Kasumi-1 (cell line): ENCODE measurements at regions not wholly inside any gene's neighbourhood (a gene's known extent, or its start where the extent isn't known, plus 50 kb on each side); places are given as distances from the start of the nearest gene placed in this dataset.
A peak's percentile ranks its signal among the peaks of the same experiment; 100 is the strongest.

ENCODE experiments used
- DNase-seq, 2 experiments: peaks; one replicate each; lab custom pipeline; 2025; lab: John Stamatoyannopoulos, UW

DNA sequence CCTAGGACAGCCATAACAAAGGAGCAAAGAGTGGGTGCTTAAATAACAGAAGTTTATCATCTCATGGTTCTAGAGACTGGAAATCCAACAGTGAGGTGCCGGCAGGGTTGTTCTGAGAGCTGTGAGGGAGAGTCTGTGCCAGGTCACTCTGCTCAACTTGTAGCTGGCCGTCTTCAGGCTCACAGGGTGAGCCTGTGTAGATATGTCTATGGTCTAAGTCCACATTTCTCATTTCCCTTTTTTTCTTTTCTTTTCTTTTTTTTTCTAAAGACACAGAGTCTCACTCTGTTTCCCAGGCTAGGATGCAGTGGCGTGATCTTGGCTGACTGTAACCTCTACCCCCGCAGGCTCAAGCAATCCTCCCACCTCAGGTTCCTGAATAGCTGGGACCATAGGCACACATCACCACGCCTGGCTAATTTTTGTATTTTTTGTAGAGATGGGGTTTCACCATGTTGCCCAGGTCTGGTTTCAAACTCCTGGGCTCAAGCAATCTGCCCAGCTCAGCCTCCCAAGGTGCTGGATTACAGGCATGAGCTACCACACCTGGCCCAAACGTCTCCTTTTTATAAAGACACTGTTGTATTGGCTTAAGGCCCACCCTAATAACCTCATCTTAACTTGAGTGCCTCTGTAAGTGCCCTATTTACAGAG lies 142.2 kb downstream of the SP3 start:
- no peak for DNase-seq

DNA sequence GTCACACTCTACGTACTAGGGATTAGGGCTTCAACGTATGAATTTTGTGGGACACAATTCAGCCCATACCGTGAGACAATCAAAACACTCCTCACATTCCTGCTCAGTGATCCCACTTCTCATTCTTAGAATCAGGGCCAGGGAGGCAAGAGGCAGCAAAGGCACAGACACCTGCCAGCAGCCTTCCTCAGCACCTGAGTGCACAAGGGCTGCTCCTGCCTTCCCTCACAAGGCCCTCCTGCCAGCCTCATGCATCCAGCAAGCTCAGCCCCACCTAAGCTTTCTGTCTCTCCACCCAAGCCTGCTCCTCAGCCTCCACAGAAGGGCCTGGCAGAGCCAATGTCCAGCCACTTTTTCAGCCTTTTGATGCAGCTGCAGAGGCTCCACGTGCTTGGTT lies 141.6 kb downstream of the SP3 start:
- DNase-seq = no peak

DNA sequence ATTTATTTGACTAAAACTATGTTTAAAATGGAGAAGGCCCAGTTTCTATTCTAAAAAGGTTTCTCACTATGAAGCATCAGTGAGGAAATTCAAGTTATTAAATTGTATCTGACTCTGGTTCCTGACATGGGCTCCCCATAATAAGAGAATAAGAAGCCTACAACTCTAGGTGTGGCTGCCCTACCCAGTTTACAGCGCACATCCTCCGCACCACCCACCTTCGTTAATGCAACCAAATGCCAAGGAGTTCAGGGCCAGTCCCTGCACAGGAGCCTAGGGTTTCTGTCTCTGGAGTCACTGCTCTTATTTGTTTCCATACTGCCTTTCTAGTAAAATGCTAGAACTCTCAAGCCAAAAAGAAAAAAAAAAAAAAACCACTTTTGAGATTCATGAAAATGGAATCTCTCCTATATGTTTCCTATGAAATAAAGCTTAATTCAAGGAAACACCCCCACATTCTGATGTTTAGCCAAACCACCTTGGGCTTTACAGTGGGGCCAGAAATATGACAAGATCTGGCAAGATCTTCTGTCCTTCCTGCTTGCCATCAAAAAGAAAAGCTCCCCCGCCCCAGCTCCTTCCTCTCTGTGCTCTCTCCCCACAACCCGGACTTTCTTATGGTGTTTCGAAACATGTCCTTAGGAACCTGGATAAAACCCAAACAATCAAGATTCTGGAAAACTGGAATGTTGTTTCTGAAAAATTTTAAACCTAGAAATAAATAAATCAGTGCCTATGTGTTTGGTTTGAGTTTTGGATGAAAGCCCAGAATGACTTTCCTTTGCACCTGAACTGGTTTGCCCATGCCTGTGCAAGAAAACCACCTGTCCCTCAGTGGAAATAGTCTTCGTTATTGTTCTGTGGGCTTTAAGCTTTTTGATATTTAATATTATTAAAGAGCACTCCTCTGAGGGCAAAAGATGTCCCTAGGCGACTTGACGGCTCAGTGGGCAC lies 136.7 kb downstream of the SP3 start:
- DNase-seq = no peak

DNA sequence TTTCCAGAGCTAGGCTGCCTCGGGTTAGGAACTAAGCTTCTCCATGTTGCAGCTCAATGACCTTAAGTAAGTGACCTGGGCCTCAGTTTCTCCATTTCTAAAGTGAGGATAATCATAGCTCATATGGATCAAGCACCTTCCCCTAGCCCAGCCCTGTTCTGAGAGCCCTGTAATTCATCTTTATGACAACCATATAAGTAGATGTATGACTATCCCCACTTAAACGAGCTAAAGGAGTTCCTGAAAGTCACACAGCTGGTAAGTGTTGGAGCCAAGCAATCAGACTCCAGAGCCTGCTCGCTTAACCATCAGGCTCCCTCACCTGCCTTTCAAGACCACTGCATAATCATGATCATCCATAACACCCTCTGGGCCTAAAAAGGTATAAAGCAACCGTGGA lies 135.4 kb downstream of the SP3 start:
- no peak for DNase-seq

DNA sequence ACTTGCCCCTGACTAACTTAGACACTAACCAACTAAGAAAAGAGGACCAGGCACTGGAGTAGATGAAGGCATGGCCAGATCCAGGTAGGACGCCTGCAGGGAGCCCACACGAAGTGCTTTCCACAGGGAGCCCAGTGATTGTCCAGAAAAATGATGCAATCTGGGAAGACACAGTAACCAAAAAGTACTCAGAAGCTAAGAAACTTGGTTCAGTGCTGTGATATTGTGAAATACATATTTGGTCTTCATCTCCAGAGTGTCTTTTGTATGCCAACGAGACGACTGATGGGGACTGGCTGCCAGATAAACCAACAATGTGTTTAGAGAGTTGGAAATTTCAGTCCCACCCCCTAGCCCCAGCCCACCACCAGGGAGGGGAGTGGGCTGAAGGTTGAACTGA lies 135.0 kb downstream of the SP3 start:
- DNase-seq = no peak

DNA sequence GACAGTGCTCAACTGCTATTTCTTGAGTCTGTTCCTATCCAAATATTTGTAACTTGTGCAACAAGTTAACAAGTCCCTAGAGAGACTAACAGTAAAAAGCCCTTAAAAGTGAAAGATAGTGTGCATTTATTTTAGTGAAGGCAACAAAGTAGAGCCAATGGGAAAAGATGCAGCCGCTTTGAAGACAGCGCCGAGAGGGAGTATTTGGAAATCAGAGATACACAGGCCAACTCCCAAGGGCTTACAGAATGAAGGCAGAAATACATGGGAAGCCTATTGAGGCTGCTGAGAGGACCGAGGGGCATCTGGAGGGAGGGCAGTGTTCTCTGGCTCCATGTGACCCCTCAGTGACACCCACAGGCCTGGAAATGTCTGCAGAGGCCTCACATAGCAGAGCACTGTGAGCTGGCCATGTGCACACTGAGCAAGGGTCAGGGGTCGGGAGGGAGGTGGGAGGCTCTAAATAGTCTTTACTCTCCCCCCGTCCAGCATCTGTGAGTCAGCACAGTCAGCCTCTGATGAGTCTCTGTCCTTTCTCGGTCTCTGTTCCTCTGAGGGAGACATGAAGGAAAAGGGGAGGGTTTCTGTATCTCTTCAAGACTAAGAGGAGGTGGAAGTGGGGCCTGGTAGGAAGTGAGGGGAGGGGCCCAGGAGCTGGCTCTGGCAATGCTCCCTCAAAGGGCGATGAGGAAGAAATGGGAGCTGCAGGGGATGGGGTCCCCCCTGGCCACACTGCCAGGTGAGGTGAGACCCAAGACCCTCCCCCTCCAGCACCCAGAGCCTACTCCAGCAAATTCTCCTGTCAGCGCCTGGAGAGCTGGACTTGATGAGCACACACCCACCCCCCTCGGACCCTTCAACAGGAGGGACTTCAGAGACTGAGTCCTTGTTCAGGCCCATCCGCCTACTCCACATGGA lies 133.6 kb downstream of the SP3 start:
- peak; percentile 13 to 31 for DNase-seq

DNA sequence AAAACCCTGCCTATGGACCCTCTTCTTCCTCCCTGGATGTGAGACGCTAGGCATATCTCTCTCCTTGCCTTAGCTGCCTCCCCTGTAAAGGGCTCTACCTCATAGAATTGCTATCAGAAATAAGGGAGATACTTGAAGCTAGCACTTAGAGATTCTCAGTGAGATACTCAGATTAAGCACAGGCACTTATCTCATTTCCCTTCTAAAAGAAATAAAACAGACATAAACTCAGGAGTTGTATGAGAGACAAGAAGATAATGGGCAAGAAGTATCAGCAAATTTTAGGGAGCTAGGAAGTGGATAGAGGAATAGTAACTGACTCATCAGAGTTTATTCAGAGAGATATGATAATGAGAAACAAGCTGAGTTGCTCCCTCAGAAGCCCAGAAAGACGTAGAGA lies 131.0 kb downstream of the SP3 start:
- no peak for DNase-seq

DNA sequence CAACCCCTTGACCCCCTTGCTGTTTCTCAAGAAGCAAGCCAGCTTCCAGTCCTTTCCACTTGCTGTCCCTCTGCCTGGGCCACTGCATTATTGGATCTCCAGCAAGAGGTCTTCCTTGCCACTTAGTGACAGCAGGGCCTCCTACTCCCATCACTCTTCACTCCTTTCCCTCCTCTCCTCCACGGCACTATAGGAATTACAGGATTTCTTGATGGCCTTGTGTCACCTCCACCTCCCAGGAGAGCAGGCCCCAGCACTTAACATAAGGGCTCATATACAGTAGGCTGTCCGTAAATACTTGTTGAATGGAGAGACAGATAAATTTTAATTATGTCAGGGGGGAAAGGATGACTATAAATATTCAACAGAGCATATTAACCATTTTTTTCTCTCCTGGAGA lies 129.4 kb downstream of the SP3 start:
- no peak for DNase-seq

DNA sequence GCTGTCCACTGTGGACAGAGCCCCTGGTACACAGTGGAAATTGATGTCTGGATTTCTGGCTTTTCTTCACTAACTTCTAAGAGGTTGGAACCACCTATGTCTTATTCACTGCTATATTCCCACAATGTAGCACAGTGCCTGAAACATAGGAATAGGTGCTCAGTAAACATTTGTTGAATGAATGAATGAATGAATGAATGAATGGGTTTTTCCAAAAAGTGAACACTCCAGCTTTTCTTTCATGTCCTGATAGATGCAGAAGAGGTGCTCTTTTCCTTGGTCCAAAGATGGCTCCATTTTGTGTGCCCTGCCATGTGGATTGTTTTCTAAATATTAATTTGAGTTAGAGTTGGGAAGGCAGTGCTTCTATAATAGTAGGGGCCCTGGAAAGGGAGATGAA lies 124.1 kb downstream of the SP3 start:
- no peak for DNase-seq

DNA sequence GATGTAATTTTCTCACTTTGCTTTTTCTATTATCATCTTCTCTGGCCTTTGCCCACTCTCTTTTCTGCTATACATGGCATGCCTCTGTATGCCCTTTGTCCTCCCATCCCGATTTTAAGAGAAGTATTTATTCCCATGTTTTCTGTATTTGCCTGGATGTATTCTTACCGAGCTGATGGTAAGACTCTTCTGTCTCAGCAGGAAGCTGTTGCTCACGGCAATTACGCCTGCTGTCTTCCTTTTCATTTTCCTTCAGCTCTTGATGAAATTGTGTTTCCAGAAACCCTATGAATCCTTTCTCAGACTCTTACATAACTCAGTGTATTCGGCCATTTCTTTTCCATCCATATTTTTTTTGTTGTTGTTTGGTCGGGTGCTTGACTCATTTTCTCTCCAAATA lies 121.6 kb downstream of the SP3 start:
- DNase-seq = no peak

DNA sequence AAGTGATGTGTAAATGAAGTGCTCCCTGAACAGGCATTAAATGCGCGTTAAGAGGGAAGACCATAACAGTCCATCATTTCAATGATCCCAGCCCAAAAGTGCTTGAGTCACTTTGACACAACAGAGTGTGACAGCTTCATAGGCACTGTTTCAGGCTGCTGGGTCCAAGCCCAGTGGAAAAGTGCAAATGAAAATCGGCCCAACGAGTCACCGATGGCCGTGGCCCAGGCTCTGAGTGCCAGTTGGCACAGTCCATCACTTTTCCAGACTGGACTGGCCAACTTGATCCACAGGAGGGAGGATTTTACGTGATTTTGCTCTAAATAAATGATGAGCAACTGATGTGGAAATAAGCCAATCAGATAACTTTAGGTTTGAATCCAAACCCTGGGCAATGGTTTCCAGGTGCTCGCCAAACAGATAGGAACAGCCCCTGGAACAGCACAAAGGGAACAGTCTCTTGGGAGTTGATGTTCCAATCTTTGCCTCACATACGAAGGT lies 114.0 kb downstream of the SP3 start:
- no peak for DNase-seq

DNA sequence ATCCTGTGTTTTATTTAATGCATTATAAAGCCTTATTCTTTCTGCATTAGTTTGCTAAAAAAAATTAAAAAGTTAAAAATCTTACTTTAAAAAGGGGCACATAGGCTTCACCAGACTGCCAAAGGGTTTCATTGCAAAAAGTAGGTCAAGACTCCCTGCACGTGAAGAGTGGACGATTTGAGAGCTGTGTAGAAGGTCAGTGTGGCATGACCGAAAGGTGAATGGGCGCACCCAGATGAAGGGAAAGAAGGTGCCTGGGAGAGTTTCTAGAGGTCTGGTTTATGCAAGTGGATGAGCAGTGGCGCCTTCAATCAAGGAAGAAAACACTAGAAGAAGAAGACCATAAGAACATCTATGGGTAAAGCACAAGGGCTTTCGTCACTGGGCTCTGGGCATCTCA lies 111.0 kb downstream of the SP3 start:
- no peak for DNase-seq

DNA sequence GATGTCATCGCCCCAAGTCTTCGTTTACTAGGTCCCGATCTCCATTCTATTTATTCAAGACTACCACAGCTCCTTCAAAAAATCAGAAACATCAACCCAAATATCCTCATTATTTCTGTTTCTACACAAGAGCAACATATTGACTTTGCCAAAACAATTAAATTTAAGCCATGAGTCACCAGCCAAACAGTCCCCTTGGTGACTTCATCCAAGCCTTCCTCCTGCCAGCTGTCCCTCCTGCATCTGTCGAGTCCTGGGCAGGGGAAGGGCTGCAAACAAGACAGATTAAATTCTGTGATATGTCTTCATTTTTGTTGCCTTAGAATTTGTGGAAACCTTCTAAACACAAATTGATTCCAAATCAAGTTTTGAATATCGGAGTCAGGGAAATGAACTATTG lies 110.3 kb downstream of the SP3 start:
- DNase-seq = no peak

DNA sequence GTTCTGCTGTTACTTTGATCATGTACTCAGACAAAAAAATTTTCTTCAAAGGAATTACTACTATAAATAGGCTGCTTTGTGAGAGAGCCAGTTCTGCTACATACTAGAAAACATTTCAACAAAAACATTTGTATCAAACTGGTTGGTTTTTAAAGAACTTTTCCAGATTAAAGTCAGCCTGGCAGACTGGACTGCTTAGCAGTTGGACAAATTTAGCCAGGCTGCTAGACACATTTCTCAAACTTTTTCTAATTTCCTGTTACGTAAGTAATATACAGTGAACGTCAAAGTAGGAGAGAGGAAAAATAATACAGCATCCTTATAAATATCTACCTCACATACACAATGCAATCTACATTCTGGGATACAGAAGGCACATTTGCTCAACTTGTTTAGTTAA lies 109.5 kb downstream of the SP3 start:
- peak in 1 of 2 experiments; percentile 7 for DNase-seq
